Nucleus accumbens (tissue), 56 donors: ENCODE measurements at regions not wholly inside any gene's neighbourhood (a gene's known extent, or its start where the extent isn't known, plus 50 kb on each side); places are given as distances from the start of the nearest gene placed in this dataset.

ENCODE experiments used
- DNase-seq, 56 donors: peaks; one replicate each; lab custom pipeline; 2025; lab: John Stamatoyannopoulos, UW

DNA sequence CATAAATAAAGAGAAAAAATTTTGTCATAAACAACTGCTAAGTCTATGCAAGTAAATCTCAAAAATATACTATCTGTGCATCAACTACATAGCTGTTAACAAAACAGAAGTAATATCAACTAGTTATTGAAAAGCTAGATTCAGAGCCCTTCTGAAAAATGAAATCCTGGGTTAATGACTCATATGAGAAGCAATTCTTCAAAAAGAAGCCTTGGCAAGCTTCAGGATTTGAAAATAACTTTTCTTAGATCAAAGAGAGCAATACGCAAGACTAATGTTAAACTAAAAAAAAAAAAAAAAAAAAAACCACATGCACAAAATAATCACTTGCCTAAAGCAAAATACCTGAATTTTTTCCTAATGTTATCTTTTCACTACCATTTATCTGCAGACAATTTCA, 566.1 kb upstream of the BOD1L1 start:
- no peak for DNase-seq

- DNase-seq: peak in 4 of 56 donors; percentile 2 to 30 (median 16)
Measured at GRCh38 chr4:14196131-14196530, 568.6 kb upstream of the BOD1L1 start.

DNA sequence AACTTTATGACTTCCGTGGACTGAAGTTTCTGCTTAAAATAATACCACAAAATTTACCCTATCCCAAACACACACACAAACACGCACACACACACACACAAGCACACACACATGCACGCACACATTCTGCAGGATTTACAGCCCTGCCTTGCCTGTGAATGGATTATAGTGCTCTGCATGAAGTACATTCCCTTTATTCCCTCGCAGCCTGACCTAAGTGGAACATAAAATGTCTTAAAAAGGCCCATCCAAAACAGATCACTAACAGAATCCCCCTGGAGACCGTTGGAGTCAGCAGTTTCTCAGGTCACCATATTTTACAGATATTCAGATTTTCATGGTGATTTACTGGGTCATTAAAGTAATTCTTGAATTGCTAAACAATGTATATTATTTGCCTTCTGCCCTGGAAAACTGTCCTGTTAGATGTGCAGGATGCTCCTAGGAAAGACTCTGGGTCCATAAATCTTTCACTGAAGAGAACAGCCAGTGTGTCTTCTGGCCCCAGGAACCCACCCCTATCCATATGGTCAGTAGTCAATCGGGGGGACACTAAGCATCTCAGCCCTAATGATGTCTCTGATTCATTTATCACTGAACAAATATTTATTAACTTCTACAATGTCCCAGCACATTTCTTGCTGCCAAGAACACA, 587.7 kb upstream of the BOD1L1 start:
- DNase-seq: no peak

DNA sequence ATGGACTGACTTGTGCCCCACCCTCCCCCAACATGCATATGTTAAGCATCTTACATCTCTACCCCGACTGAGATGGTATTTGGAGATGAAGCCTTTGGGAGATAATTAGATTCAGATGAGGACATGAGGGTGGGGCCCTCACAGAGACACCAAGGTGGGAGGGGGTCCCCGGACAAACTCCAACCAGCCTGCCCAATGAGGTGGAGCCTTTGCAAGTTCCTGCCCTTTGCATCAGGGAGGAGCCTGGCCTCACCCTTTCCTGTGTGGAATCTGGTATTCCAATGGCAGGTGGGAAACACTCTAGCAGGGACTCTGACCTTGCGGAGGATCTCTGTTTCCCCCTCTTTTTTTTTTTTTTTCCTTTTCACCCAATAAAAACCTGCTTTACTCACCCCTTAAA, 589.9 kb upstream of the BOD1L1 start:
- DNase-seq: no peak

DNA sequence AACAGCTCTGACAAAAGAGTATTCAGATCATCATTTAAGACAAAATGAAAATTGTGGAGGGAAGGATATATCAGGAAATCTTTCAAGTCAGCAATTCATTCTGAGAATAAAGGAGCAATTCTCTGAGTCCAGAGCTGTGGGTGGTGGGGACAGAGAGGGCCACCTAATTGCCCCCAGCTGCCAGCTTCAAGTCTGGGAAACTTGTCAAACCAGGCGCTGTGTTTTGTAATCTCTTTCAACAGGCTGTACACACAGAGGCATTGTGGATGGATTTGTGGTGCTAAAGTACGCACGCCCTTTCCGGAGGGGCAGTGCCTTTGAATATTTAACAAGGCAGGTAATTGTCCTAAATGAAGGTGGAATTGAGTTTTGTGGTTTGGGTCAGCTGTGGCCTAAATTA, 591.1 kb upstream of the BOD1L1 start:
- peak in 53 of 56 donors; percentile 8 to 88 (median 57) for DNase-seq

DNA sequence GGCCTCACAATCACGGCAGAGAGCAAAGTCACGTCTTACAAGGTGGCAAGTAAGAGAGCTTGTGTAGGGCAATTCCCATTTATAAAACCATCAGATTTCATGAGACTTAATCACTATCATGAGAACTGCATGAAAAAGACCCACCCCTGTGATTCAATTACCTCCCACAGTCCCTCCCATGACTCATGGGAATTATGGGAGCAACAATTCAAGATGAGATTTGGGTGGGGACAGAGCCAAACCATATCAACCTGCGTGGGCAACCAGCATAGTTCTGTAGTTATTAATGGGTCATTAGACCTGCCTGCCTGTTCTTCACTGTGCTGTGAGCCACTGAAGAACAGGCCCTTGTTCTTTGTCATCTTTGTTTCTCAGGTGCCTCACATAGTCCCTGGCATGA, 593.7 kb upstream of the BOD1L1 start:
- no peak for DNase-seq

DNA sequence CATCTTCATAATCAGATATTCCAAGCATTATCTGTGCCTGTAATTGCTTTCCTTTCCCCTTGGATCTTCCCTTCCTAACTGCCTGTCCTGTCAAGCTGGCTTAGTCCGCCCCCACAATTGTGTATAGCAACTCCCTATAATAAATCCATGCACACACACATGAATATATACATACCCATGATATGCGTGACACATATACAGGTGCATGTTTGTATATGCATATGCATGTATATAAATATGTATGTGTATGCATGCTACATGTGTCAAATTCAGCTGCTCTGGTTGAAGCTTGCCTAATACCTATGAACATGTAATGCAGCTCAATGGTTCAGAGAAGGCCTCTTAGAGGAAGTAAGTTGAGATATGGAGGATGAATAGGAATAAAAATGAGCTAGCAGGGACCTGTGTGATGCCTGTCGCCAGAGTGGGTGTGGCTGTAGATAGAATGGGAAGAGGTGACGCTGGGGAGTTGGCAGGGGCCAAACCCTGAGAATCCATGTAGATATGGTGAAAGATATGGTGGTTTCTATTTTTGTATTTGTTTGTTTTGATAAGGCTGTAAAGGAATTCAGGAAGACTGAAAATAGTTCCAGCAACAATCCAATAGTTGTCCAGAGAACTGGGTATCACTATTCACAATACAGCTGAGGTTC, 595.0 kb upstream of the BOD1L1 start:
- no peak for DNase-seq

- DNase-seq: no peak
Measured at GRCh38 chr4:14223461-14223860, 595.9 kb upstream of the BOD1L1 start.

DNA sequence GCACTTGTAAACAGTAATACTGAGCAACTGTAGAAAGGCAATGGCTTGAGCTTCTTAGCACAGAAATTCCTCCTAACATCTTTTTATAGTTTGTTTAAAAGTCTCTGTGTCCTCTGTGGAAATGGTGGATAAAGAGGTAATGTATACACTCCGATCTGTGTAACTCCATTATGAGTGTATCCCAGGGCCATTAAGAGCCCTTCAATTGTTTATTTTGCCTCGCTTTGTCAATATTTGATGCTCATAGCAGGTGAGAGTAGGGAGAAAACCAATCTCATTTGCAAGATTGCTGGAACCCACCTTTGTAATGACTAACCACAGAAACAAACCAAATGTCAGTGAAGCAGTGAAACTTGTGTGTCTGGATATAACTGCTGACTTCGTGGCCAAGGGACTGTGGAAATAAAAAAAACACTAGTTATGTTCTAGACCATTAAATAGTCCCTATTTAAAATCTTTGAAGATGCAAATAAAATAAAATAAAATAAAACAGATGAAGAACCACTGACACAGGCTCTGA, 598.2 kb upstream of the BOD1L1 start:
- no peak for DNase-seq

- peak in 1 of 56 donors; percentile 1 for DNase-seq
Measured at GRCh38 chr4:14233126-14233525, 605.6 kb upstream of the BOD1L1 start.

GRCh38 chr4:14234307-14234706, 606.8 kb upstream of the BOD1L1 start:
- no peak for DNase-seq

DNA sequence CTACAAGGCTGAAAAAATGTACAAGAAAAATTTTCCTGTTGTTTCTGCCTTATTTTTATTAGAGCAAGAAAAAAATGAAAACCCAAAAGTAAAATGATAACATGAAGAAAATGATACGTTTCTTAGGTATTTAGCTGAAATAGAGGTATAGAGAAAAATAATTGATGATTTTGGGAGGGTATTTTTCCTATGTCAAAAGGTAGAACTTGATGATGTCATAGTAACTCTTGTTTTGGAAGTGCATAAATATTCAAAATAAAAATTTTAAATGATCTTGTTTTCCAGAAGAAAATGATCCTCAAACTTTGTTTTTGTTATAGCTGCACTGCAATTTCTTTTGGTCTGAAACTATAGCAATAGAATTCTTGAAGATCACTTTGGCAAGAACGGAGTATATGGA, 608.8 kb upstream of the BOD1L1 start:
- DNase-seq: no peak

DNA sequence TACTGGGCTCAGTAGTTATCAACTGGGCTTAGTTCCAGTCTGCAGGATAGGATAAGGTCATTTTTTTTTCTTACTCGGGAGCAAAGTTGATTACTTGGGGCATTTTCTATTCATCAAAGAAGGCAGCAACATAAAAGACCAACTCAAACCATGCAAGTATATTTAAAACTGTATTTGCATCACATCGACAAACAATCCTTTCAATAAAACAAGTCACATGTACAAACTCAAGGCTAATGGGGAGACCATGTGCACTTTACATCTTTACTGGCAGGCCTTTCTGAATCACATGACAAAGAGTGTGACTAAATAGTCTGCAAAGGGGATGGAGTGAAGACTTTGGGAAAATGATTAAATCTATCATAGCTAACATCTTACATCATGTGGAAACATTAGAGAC, 610.4 kb upstream of the BOD1L1 start:
- DNase-seq: no peak

GRCh38 chr4:14241574-14241973, 614.0 kb upstream of the BOD1L1 start:
- DNase-seq: no peak

GRCh38 chr4:14247767-14248166, 620.2 kb upstream of the BOD1L1 start:
- peak in 46 of 56 donors; percentile 4 to 88 (median 44) for DNase-seq

DNA sequence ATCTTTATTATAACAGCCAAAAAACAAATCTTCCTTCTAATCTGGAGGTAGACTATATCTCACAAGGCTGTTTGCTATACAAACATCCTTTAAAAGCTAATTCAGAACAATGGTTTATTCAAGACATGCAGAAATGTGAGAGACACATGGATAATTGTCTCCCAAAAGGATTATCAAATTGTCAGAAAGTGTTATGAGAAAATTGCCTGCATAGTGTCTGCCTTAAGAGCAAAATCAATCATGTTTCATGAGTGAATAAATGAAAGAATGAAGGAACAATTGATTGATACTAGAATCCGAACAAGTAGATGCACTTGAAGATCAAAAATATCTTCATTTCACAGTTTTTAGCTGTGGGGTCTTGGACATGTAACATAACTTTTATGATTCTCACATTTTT, 621.7 kb upstream of the BOD1L1 start:
- DNase-seq: no peak

DNA sequence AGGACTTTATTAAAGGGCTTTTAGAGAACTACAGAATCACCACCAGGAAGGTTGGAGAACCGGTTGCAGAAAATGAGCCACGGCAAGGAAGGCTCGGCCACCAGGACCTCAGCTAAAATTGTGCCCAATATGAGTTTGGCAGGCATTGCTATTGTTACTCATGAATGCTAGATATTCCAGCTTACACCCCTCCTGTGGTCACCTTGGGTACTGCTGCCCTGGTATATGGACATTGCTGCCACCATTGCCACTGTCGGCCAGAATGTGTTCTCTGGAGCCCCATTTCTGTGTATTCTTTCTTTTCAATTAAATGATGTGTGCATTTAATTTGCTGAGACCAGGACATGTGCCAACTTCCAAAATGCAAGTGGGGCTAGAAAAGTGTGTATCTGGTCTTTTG, 626.7 kb upstream of the BOD1L1 start:
- peak in 6 of 56 donors; percentile 2 to 23 (median 14) for DNase-seq

GRCh38 chr4:14254926-14255325, 627.4 kb upstream of the BOD1L1 start:
- peak in 7 of 56 donors; percentile 4 to 11 (median 6) for DNase-seq

- DNase-seq: no peak
Measured at GRCh38 chr4:14257903-14258302, 630.4 kb upstream of the BOD1L1 start.

DNA sequence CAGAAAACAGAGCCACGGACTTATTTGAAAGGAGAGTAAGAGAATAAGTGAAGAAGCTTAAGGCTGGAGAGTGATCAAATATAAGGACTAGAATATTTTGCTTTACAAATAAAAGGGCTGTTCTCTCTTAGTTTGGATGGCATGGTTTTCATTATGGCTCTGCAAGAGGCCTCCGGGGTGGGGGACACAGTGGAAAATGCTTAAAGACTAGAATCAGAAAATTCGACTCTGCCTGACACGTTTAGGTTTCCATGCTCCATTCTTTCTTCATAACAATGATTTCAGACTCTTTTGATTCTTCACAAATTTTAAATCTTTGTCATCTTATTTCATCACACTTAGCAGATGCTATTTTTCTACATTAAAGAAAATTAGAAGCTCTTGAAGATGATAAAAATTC, 632.4 kb upstream of the BOD1L1 start:
- DNase-seq: no peak

GRCh38 chr4:14260591-14260990, 633.1 kb upstream of the BOD1L1 start:
- no peak for DNase-seq

GRCh38 chr4:14262221-14262620, 634.7 kb upstream of the BOD1L1 start:
- no peak for DNase-seq
